ENCODE measurements at regions not wholly inside any gene's neighbourhood (a gene's known extent, or its start where the extent isn't known, plus 50 kb on each side); places are given as distances from the start of the nearest gene placed in this dataset.

- H3K27me3 ChIP-seq (ENCODE audit: control insufficient read depth, insufficient read depth, low read length): peaks cover 27% of the 10 kb centered on the region
Measured at GRCh38 chr3:10712121-10712520, 103.9 kb upstream of the SLC6A11 start.

GRCh38 chr3:10713656-10714055 is 102.4 kb upstream of the SLC6A11 start:
- Histone ChIP-seq H3K9me3 (ENCODE audit: control insufficient read depth, low read depth, low read length) (no peaks in the 10 kb centered on the region), H3K4me3 (ENCODE audit: low read length) (no peak overlapping the region), H3K9ac (ENCODE audit: low read length) (no peak overlapping the region), H3K27ac (ENCODE audit: low read length) (no peak overlapping the region), H3K36me3 (ENCODE audit: control insufficient read depth, low read depth, low read length) (no peaks in the 10 kb centered on the region), H3K4me1 (ENCODE audit: control insufficient read depth, low read depth, low read length) (no peaks in the 10 kb centered on the region), H3K27me3 (ENCODE audit: control insufficient read depth, insufficient read depth, low read length) (peaks cover 16% of the 10 kb centered on the region)

More at GRCh38 chr3:10712121-10712520, 103.9 kb upstream of the SLC6A11 start:
- no peak overlapping the region for H3K27ac ChIP-seq (ENCODE audit: low read length)
- peaks cover under 1% of the 10 kb centered on the region for H3K4me1 ChIP-seq (ENCODE audit: control insufficient read depth, low read depth, low read length)
- no peak overlapping the region for H3K4me3 ChIP-seq (ENCODE audit: low read length)
- no peaks in the 10 kb centered on the region for H3K9me3 ChIP-seq (ENCODE audit: control insufficient read depth, low read depth, low read length)
- no peak overlapping the region for H3K9ac ChIP-seq (ENCODE audit: low read length)
- no peaks in the 10 kb centered on the region for H3K36me3 ChIP-seq (ENCODE audit: control insufficient read depth, low read depth, low read length)

- Histone ChIP-seq H3K9ac (ENCODE audit: low read length) (no peak overlapping the region), H3K27me3 (ENCODE audit: control insufficient read depth, insufficient read depth, low read length) (no peaks in the 10 kb centered on the region), H3K4me3 (ENCODE audit: low read length) (no peak overlapping the region), H3K27ac (ENCODE audit: low read length) (no peak overlapping the region), H3K9me3 (ENCODE audit: control insufficient read depth, low read depth, low read length) (no peaks in the 10 kb centered on the region), H3K36me3 (ENCODE audit: control insufficient read depth, low read depth, low read length) (no peaks in the 10 kb centered on the region), H3K4me1 (ENCODE audit: control insufficient read depth, low read depth, low read length) (no peaks in the 10 kb centered on the region)
Measured at GRCh38 chr3:10715886-10716285, 100.1 kb upstream of the SLC6A11 start.

DNA sequence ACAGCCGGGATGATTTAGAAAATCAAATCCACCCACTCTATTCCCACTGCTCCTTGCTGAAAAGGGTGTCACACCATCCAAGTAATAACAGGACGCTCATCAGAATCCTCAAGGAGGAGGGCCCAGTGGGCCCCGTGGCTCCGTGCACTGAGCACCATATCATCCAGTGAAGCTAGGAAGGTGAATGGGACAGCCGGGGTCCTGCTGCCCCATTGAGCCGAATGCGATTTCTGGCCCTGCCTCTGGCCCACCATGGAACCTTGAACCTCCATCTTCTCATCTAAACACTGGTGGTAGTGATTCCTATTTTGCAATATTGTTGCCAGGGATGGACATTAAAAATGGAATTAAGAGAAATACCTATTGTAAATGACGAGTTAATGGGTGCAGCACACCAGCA is 99.1 kb upstream of the SLC6A11 start:
- Histone ChIP-seq H3K27ac (ENCODE audit: low read length) (no peak overlapping the region), H3K4me3 (ENCODE audit: low read length) (no peak overlapping the region), H3K4me1 (ENCODE audit: control insufficient read depth, low read depth, low read length) (no peaks in the 10 kb centered on the region), H3K9ac (ENCODE audit: low read length) (no peak overlapping the region), H3K36me3 (ENCODE audit: control insufficient read depth, low read depth, low read length) (no peaks in the 10 kb centered on the region), H3K27me3 (ENCODE audit: control insufficient read depth, insufficient read depth, low read length) (no peaks in the 10 kb centered on the region), H3K9me3 (ENCODE audit: control insufficient read depth, low read depth, low read length) (no peaks in the 10 kb centered on the region)

DNA sequence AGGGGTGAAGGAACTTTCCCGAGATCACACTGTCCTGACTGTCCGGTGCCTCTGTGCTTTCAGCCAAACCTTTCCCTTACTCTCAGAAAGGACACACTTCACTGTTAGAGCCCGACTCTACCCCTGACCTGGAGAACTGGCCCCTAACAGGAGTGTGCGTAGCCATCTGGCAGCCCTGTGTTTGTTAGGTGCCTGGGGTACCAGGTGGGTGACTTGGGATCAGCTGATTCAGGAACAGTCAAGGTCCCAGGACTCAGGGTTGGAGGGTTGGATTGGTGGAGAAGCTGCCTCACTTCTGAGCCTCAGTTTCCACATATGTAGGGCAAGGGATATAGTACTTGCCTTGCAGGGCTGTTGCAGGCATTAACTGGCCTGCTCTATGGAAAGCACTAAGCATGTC is 98.3 kb upstream of the SLC6A11 start:
- Histone ChIP-seq H3K27me3 (ENCODE audit: control insufficient read depth, insufficient read depth, low read length) (no peaks in the 10 kb centered on the region), H3K36me3 (ENCODE audit: control insufficient read depth, low read depth, low read length) (no peaks in the 10 kb centered on the region), H3K9me3 (ENCODE audit: control insufficient read depth, low read depth, low read length) (no peaks in the 10 kb centered on the region), H3K4me3 (ENCODE audit: low read length) (no peak overlapping the region), H3K27ac (ENCODE audit: low read length) (no peak overlapping the region), H3K4me1 (ENCODE audit: control insufficient read depth, low read depth, low read length) (no peaks in the 10 kb centered on the region), H3K9ac (ENCODE audit: low read length) (no peak overlapping the region)

DNA sequence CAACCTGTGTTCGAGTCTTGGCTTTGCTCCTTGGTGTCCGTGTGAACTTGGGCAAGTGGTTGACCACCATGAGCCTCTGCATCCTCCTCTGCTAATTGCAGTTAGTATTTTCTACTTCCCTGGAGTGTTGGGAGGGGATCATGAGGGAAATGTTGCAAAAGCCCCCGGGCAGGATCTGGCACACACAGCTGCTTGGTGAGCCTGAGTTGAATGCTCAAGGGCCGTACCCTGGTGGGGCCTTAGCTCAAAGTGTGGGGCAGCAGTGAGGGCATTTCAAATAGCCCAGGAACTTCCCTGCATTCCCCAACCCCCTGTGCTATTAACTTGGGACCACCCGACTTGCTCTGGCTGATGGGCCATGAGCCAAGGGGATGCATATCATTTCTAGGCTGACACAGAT is 94.9 kb upstream of the SLC6A11 start:
- H3K4me1 ChIP-seq (ENCODE audit: control insufficient read depth, low read depth, low read length): no peaks in the 10 kb centered on the region
- no peak overlapping the region for H3K27ac ChIP-seq (ENCODE audit: low read length)
- no peaks in the 10 kb centered on the region for H3K9me3 ChIP-seq (ENCODE audit: control insufficient read depth, low read depth, low read length)
- H3K27me3 ChIP-seq (ENCODE audit: control insufficient read depth, insufficient read depth, low read length): no peaks in the 10 kb centered on the region
- no peak overlapping the region for H3K4me3 ChIP-seq (ENCODE audit: low read length)
- no peaks in the 10 kb centered on the region for H3K36me3 ChIP-seq (ENCODE audit: control insufficient read depth, low read depth, low read length)
- no peak overlapping the region for H3K9ac ChIP-seq (ENCODE audit: low read length)

DNA sequence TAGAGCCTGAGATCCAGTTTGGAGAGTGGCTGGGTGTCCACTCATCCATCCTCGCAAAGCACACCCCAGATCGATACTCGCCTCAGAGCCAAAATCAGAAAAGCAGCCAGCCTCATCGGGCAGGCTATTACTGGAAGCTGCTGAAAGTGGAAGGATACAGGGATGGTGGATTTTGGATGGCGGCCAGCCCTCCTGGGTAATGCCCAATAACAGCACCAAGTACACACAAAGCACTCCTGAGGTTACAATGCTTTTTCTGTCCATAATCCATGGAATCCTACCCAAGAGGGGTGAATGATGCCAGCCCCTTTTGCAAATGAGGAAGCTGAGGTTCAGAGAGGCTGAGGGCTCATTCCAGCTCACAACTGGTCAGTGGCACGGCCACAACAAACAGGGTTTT is 93.1 kb upstream of the SLC6A11 start:
- H3K9ac ChIP-seq (ENCODE audit: low read length): no peak overlapping the region
- H3K27ac ChIP-seq (ENCODE audit: low read length): no peak overlapping the region

GRCh38 chr3:10723991-10724390 is 92.0 kb upstream of the SLC6A11 start:
- H3K4me1 ChIP-seq (ENCODE audit: control insufficient read depth, low read depth, low read length): no peaks in the 10 kb centered on the region
- no peak overlapping the region for H3K9ac ChIP-seq (ENCODE audit: low read length)
- no peak overlapping the region for H3K4me3 ChIP-seq (ENCODE audit: low read length)
- no peaks in the 10 kb centered on the region for H3K9me3 ChIP-seq (ENCODE audit: control insufficient read depth, low read depth, low read length)
- H3K27me3 ChIP-seq (ENCODE audit: control insufficient read depth, insufficient read depth, low read length): no peaks in the 10 kb centered on the region
- H3K36me3 ChIP-seq (ENCODE audit: control insufficient read depth, low read depth, low read length): no peaks in the 10 kb centered on the region
- no peak overlapping the region for H3K27ac ChIP-seq (ENCODE audit: low read length)

More for the DNA sequence above, 93.1 kb upstream of the SLC6A11 start:
- H3K36me3 ChIP-seq (ENCODE audit: control insufficient read depth, low read depth, low read length): no peaks in the 10 kb centered on the region
- no peaks in the 10 kb centered on the region for H3K9me3 ChIP-seq (ENCODE audit: control insufficient read depth, low read depth, low read length)
- no peak overlapping the region for H3K4me3 ChIP-seq (ENCODE audit: low read length)
- no peaks in the 10 kb centered on the region for H3K4me1 ChIP-seq (ENCODE audit: control insufficient read depth, low read depth, low read length)
- H3K27me3 ChIP-seq (ENCODE audit: control insufficient read depth, insufficient read depth, low read length): no peaks in the 10 kb centered on the region

- Histone ChIP-seq H3K9ac (ENCODE audit: low read length) (no peak overlapping the region), H3K27me3 (ENCODE audit: control insufficient read depth, insufficient read depth, low read length) (no peaks in the 10 kb centered on the region), H3K4me3 (ENCODE audit: low read length) (no peak overlapping the region), H3K36me3 (ENCODE audit: control insufficient read depth, low read depth, low read length) (no peaks in the 10 kb centered on the region), H3K9me3 (ENCODE audit: control insufficient read depth, low read depth, low read length) (no peaks in the 10 kb centered on the region), H3K27ac (ENCODE audit: low read length) (no peak overlapping the region), H3K4me1 (ENCODE audit: control insufficient read depth, low read depth, low read length) (no peaks in the 10 kb centered on the region)
Measured at GRCh38 chr3:10725067-10725466, 91.0 kb upstream of the SLC6A11 start.

- no peak overlapping the region for H3K27ac ChIP-seq (ENCODE audit: low read length)
- no peak overlapping the region for H3K9ac ChIP-seq (ENCODE audit: low read length)
- no peaks in the 10 kb centered on the region for H3K27me3 ChIP-seq (ENCODE audit: control insufficient read depth, insufficient read depth, low read length)
- no peak overlapping the region for H3K4me3 ChIP-seq (ENCODE audit: low read length)
- no peaks in the 10 kb centered on the region for H3K36me3 ChIP-seq (ENCODE audit: control insufficient read depth, low read depth, low read length)
- no peaks in the 10 kb centered on the region for H3K4me1 ChIP-seq (ENCODE audit: control insufficient read depth, low read depth, low read length)
- no peaks in the 10 kb centered on the region for H3K9me3 ChIP-seq (ENCODE audit: control insufficient read depth, low read depth, low read length)
Measured at GRCh38 chr3:10725846-10726245, 90.2 kb upstream of the SLC6A11 start.

DNA sequence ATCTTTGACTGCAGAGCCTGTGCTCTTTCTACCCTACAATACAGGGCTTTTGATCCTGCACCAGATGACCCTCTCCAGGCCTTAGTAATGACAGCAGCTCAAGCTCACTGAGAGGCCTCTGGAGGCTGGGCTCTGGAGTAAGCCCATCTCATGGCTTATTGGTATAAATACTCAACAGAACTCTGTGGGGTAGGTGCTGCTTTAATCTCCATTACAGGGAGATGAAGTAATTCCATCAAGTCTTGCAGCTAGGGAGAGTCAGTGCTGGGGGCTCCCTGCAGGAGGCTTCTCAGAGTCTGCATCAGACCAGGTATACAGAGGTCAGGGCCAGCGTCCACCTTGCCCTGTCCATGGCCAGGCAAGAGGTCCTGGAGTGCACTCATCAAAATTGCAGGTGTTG is 89.2 kb upstream of the SLC6A11 start:
- Histone ChIP-seq H3K4me3 (ENCODE audit: low read length) (no peak overlapping the region), H3K36me3 (ENCODE audit: control insufficient read depth, low read depth, low read length) (no peaks in the 10 kb centered on the region), H3K4me1 (ENCODE audit: control insufficient read depth, low read depth, low read length) (no peaks in the 10 kb centered on the region), H3K9me3 (ENCODE audit: control insufficient read depth, low read depth, low read length) (no peaks in the 10 kb centered on the region), H3K27me3 (ENCODE audit: control insufficient read depth, insufficient read depth, low read length) (no peaks in the 10 kb centered on the region), H3K9ac (ENCODE audit: low read length) (no peak overlapping the region), H3K27ac (ENCODE audit: low read length) (no peak overlapping the region)

DNA sequence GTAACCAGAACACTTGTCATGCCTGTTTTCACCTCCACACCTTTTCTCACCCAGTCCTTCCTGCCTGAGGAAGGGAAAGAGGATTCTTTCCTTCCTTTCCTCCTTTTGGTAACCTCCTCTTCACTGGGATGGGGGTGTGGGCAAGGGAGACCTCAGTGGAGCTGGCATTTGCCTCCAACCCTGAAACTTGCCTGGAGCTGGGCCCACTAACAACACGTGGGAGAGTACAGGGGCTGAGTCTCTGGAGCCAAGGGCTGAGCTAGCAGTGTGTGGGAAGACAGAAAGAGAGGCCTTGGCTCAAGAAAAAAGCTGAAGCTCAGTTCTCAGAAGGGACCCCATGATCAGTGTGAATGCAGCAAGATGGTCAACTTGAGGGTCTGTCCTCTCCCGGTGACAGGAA is 86.6 kb upstream of the SLC6A11 start:
- Histone ChIP-seq H3K9ac (ENCODE audit: low read length) (no peak overlapping the region), H3K9me3 (ENCODE audit: control insufficient read depth, low read depth, low read length) (peaks cover 9% of the 10 kb centered on the region), H3K36me3 (ENCODE audit: control insufficient read depth, low read depth, low read length) (no peaks in the 10 kb centered on the region), H3K4me3 (ENCODE audit: low read length) (no peak overlapping the region), H3K27ac (ENCODE audit: low read length) (no peak overlapping the region), H3K4me1 (ENCODE audit: control insufficient read depth, low read depth, low read length) (no peaks in the 10 kb centered on the region), H3K27me3 (ENCODE audit: control insufficient read depth, insufficient read depth, low read length) (no peaks in the 10 kb centered on the region)
